Loucy (cell line): ENCODE measurements at regions not wholly inside any gene's neighbourhood (a gene's known extent, or its start where the extent isn't known, plus 50 kb on each side); places are given as distances from the start of the nearest gene placed in this dataset.

ENCODE experiments used
- H2AFZ ChIP-seq: fragments of 200-600 bp; sonication (generic); 2 replicates; pipeline ENCODE4 v1.6.0; 2016; ENCODE audit warnings: antibody characterized with exemption, mild to moderate bottlenecking, low read length, moderate library complexity
- H3F3A ChIP-seq: fragments of 200-600 bp; 2 replicates; pipeline ENCODE4 v1.6.0; 2016; ENCODE audit warnings: antibody characterized with exemption, low read depth, mild to moderate bottlenecking
- H3K27me3 ChIP-seq: fragments of 200-600 bp; sonication (generic); 2 replicates; pipeline ENCODE4 v1.6.1; 2014; ENCODE audit warnings: low read length, mild to moderate bottlenecking; ENCODE audit not compliant: insufficient read depth, poor library complexity, severe bottlenecking
- H3K36me3 ChIP-seq: fragments of 200-600 bp; sonication (generic); 2 replicates; pipeline ENCODE4 v1.6.1; 2016; ENCODE audit warnings: low read length; ENCODE audit not compliant: insufficient read depth
- H3K4me1 ChIP-seq: fragments of 200-600 bp; sonication (generic); 2 replicates; pipeline ENCODE4 v1.5.1; 2014; ENCODE audit warnings: low read length, mild to moderate bottlenecking; ENCODE audit not compliant: insufficient read depth, poor library complexity, severe bottlenecking
- H3K4me2 ChIP-seq: fragments of 200-600 bp; sonication (generic); 2 replicates; pipeline ENCODE4 v1.6.0; 2014; ENCODE audit warnings: antibody characterized with exemption, low read length, low read depth, mild to moderate bottlenecking; ENCODE audit not compliant: poor library complexity, severe bottlenecking
- H3K4me3 ChIP-seq: fragments of 200-600 bp; sonication (generic); 2 replicates; pipeline ENCODE4 v1.5.1; 2014; ENCODE audit warnings: low read length, mild to moderate bottlenecking, mixed read lengths; ENCODE audit not compliant: poor library complexity, severe bottlenecking
- H3K79me2 ChIP-seq: fragments of 200-600 bp; sonication (generic); 2 replicates; pipeline ENCODE4 v1.6.1; 2014; ENCODE audit warnings: low read length; ENCODE audit not compliant: insufficient read depth
- H3K9ac ChIP-seq: fragments of 200-600 bp; sonication (generic); 2 replicates; pipeline ENCODE4 v1.6.0; 2014; ENCODE audit warnings: mild to moderate bottlenecking, low read depth, low read length, moderate library complexity; ENCODE audit not compliant: poor library complexity, severe bottlenecking
- H3K9me2 ChIP-seq: fragments of 200-600 bp; sonication (generic); replicated peaks from 2 replicates; pipeline ENCODE4 v1.6.1; 2016; ENCODE audit warnings: low read depth, low read length, mixed read lengths
- H3K9me3 ChIP-seq: fragments of 200-600 bp; sonication (generic); 2 replicates; pipeline ENCODE4 v1.6.1; 2014; ENCODE audit warnings: mild to moderate bottlenecking, antibody characterized with exemption, low read length, low read depth; ENCODE audit not compliant: insufficient read depth
- H4K20me1 ChIP-seq: fragments of 200-600 bp; sonication (generic); 2 replicates; pipeline ENCODE4 v1.6.0; 2014; ENCODE audit warnings: antibody characterized with exemption, low read length, mild to moderate bottlenecking; ENCODE audit not compliant: insufficient read depth, poor library complexity, severe bottlenecking
- EZH2phosphoT487 ChIP-seq: fragments of 200-600 bp; IDR thresholded peaks from 2 replicates; pipeline ENCODE4 v1.6.1; 2018; ENCODE audit warnings: antibody characterized with exemption, mild to moderate bottlenecking, moderate library complexity, borderline replicate concordance
- TF ChIP-seq, protein P1 (sequence below): fragments of 200-600 bp; sonication (generic); conservative IDR thresholded peaks from 2 replicates; pipeline ENCODE4 v1.5.1; 2014; ENCODE audit warnings: mild to moderate bottlenecking, antibody characterized with exemption, low read length

- Histone ChIP-seq H3K4me2 (no peak overlapping the region), H3K9me2 (no peaks in the 10 kb centered on the region), H3K9me3 (no peaks in the 10 kb centered on the region), H3K4me3 (no peak overlapping the region), H4K20me1 (no peaks in the 10 kb centered on the region), H3F3A (no peaks in the 10 kb centered on the region), H3K36me3 (no peaks in the 10 kb centered on the region), H2AFZ (no peak overlapping the region), H3K79me2 (no peaks in the 10 kb centered on the region), H3K9ac (no peak overlapping the region), H3K27me3 (no peaks in the 10 kb centered on the region), H3K4me1 (no peaks in the 10 kb centered on the region)
- TF ChIP-seq EZH2phosphoT487, result no peak
- TF ChIP-seq, protein P1, sequence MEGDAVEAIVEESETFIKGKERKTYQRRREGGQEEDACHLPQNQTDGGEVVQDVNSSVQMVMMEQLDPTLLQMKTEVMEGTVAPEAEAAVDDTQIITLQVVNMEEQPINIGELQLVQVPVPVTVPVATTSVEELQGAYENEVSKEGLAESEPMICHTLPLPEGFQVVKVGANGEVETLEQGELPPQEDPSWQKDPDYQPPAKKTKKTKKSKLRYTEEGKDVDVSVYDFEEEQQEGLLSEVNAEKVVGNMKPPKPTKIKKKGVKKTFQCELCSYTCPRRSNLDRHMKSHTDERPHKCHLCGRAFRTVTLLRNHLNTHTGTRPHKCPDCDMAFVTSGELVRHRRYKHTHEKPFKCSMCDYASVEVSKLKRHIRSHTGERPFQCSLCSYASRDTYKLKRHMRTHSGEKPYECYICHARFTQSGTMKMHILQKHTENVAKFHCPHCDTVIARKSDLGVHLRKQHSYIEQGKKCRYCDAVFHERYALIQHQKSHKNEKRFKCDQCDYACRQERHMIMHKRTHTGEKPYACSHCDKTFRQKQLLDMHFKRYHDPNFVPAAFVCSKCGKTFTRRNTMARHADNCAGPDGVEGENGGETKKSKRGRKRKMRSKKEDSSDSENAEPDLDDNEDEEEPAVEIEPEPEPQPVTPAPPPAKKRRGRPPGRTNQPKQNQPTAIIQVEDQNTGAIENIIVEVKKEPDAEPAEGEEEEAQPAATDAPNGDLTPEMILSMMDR, result no peak
Observed at GRCh38 chr7:124566583-124566982, 199.0 kb downstream of the GPR37 start.

GRCh38 chr7:124557587-124557986 lies 208.0 kb downstream of the GPR37 start:
- Histone ChIP-seq H3K9me2 (no peaks in the 10 kb centered on the region), H3K9me3 (no peaks in the 10 kb centered on the region), H3K4me3 (no peak overlapping the region), H3K27me3 (no peaks in the 10 kb centered on the region), H4K20me1 (no peaks in the 10 kb centered on the region), H3F3A (no peaks in the 10 kb centered on the region), H3K9ac (no peak overlapping the region), H3K4me1 (no peaks in the 10 kb centered on the region), H3K79me2 (no peaks in the 10 kb centered on the region), H3K36me3 (no peaks in the 10 kb centered on the region), H2AFZ (no peak overlapping the region), H3K4me2 (no peak overlapping the region)
- no peak for TF ChIP-seq EZH2phosphoT487
- TF ChIP-seq, protein P1, result no peak

DNA sequence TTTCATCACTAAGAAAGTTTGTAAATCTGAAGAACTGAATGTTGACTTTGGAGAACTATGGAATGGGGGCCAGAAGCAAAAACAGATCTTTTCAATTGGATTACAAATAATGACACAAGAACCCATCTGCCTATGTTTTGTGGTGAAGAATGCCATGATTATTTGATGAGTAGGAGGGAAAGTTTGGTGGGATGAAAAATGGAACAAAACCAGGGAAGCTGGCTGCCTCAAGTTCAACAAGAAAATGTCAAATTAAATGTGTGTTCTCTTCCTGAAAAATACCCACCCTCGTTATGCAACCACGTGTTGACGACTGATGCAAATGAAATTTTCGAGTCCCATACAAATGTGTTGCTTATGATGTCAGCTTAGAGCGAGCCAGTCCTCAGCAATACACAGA lies 208.5 kb downstream of the GPR37 start:
- no peaks in the 10 kb centered on the region for H3K36me3 ChIP-seq

More for the DNA sequence above, 208.5 kb downstream of the GPR37 start:
- no peak overlapping the region for H3K4me2 ChIP-seq
- no peaks in the 10 kb centered on the region for H3K9me2 ChIP-seq
- H3K4me3 ChIP-seq, result no peak overlapping the region
- H3K27me3 ChIP-seq, result no peaks in the 10 kb centered on the region
- H2AFZ ChIP-seq, result no peak overlapping the region
- H3K9ac ChIP-seq, result no peak overlapping the region
- no peaks in the 10 kb centered on the region for H3F3A ChIP-seq
- no peaks in the 10 kb centered on the region for H3K9me3 ChIP-seq
- TF ChIP-seq, protein P1, result no peak
- no peak for TF ChIP-seq EZH2phosphoT487
- no peaks in the 10 kb centered on the region for H4K20me1 ChIP-seq
- no peaks in the 10 kb centered on the region for H3K79me2 ChIP-seq
- H3K4me1 ChIP-seq, result no peaks in the 10 kb centered on the region
